Smooth muscle cell (in vitro differentiated cells): ENCODE measurements at regions not wholly inside any gene's neighbourhood (a gene's known extent, or its start where the extent isn't known, plus 50 kb on each side); places are given as distances from the start of the nearest gene placed in this dataset.

Source experiments
- DNase-seq: peaks from one replicate; lab custom pipeline; 2025; ENCODE audit not compliant: unreplicated experiment; lab: John Stamatoyannopoulos, UW
- H2AFZ ChIP-seq: fragments of 200-600 bp; sonication (generic); 2 replicates; pipeline ENCODE4 v1.6.0; 2016; ENCODE audit warnings: antibody characterized with exemption, low read depth, mild to moderate bottlenecking
- H3F3A ChIP-seq: fragments of 200-600 bp; sonication (generic); 2 replicates; pipeline ENCODE4 v1.6.0; 2017; ENCODE audit warnings: antibody characterized with exemption, low read depth
- H3K27ac ChIP-seq: fragments of 200-600 bp; sonication (generic); 2 replicates; pipeline ENCODE4 v1.5.1; 2016; ENCODE audit warnings: low read depth, mild to moderate bottlenecking
- H3K27me3 ChIP-seq: fragments of 200-600 bp; sonication (generic); 2 replicates; pipeline ENCODE4 v1.6.1; 2016; ENCODE audit warnings: low read depth, mild to moderate bottlenecking
- H3K36me3 ChIP-seq: fragments of 200-600 bp; sonication (generic); 2 replicates; pipeline ENCODE4 v1.5.1; 2016; ENCODE audit warnings: low read depth
- H3K4me1 ChIP-seq: fragments of 200-600 bp; sonication (generic); 2 replicates; pipeline ENCODE4 v1.5.1; 2016; ENCODE audit warnings: low read depth
- H3K4me2 ChIP-seq: fragments of 200-600 bp; sonication (generic); 2 replicates; pipeline ENCODE4 v1.6.0; 2016; ENCODE audit warnings: mild to moderate bottlenecking
- H3K4me3 ChIP-seq: fragments of 200-600 bp; sonication (generic); 2 replicates; pipeline ENCODE4 v1.5.1; 2016; ENCODE audit warnings: mild to moderate bottlenecking
- H3K79me2 ChIP-seq: fragments of 200-600 bp; sonication (generic); 2 replicates; pipeline ENCODE4 v1.6.0; 2016; ENCODE audit warnings: low read depth, mild to moderate bottlenecking
- H3K9ac ChIP-seq: fragments of 200-600 bp; sonication (generic); 2 replicates; pipeline ENCODE4 v1.6.0; 2016; ENCODE audit warnings: low read depth
- H3K9me3 ChIP-seq: fragments of 200-600 bp; sonication (generic); replicated peaks from 2 replicates; pipeline ENCODE4 v1.5.1; 2016; ENCODE audit warnings: low read depth
- H4K20me1 ChIP-seq: fragments of 200-600 bp; sonication (generic); 2 replicates; pipeline ENCODE4 v1.6.0; 2016; ENCODE audit warnings: low read depth
- CTCF ChIP-seq: fragments of 200-600 bp; sonication (generic); IDR thresholded peaks from 2 replicates; pipeline ENCODE4 v1.5.1; 2017; ENCODE audit warnings: borderline replicate concordance, mild to moderate bottlenecking, antibody characterized with exemption; ENCODE audit not compliant: insufficient read depth, poor library complexity, severe bottlenecking
- WGBS: methylation state at CpG from one replicate; pipeline ENCODE4 v1.1.7; 2016; ENCODE audit warnings: low lambda C conversion rate; 5-methylcytosine and 5-hydroxymethylcytosine counted together

GRCh38 chr18:42508683-42509296, 553.8 kb downstream of the PIK3C3 start:
- H3K4me1 ChIP-seq = no peaks in the 10 kb centered on the region
- no peak overlapping the region for H2AFZ ChIP-seq
- no peaks in the 10 kb centered on the region for H3F3A ChIP-seq
- DNase-seq = no peak
- H3K9ac ChIP-seq = no peak overlapping the region
- no peak overlapping the region for H3K4me2 ChIP-seq
- no peaks in the 10 kb centered on the region for H3K27me3 ChIP-seq
- H3K27ac ChIP-seq = no peak overlapping the region
- no peaks in the 10 kb centered on the region for H4K20me1 ChIP-seq
- no peak overlapping the region for H3K4me3 ChIP-seq
- no peaks in the 10 kb centered on the region for H3K79me2 ChIP-seq
- TF ChIP-seq CTCF = no peak
- no peaks in the 10 kb centered on the region for H3K9me3 ChIP-seq
- WGBS = 88% methylated on average over 3 of the region's 3 CpGs
- H3K36me3 ChIP-seq = no peaks in the 10 kb centered on the region

GRCh38 chr18:42509750-42510415, 554.8 kb downstream of the PIK3C3 start:
- Histone ChIP-seq H2AFZ (no peak overlapping the region), H3K27me3 (no peaks in the 10 kb centered on the region), H3K4me3 (no peak overlapping the region), H3K4me1 (no peaks in the 10 kb centered on the region), H3K4me2 (no peak overlapping the region), H3K9me3 (no peaks in the 10 kb centered on the region), H3K9ac (no peak overlapping the region), H3F3A (no peaks in the 10 kb centered on the region), H3K27ac (no peak overlapping the region), H3K36me3 (no peaks in the 10 kb centered on the region), H3K79me2 (no peaks in the 10 kb centered on the region), H4K20me1 (no peaks in the 10 kb centered on the region)
- DNase-seq = no peak
- 89% methylated on average over 1 of the region's 1 CpG for WGBS
- no peak for TF ChIP-seq CTCF

- Histone ChIP-seq H3K4me2 (no peak overlapping the region), H4K20me1 (no peaks in the 10 kb centered on the region)
Observed at GRCh38 chr18:42510540-42510939, 555.5 kb downstream of the PIK3C3 start.

More at GRCh38 chr18:42510540-42510939, 555.5 kb downstream of the PIK3C3 start:
- Histone ChIP-seq H3K79me2 (no peaks in the 10 kb centered on the region), H3K36me3 (no peaks in the 10 kb centered on the region), H2AFZ (no peak overlapping the region), H3K9ac (no peak overlapping the region), H3K9me3 (no peaks in the 10 kb centered on the region), H3F3A (no peaks in the 10 kb centered on the region), H3K27me3 (no peaks in the 10 kb centered on the region), H3K4me3 (no peak overlapping the region), H3K4me1 (no peaks in the 10 kb centered on the region), H3K27ac (no peak overlapping the region)
- TF ChIP-seq CTCF = no peak
- DNase-seq = no peak
